Sigmoid colon (tissue), 6 donors: ENCODE measurements at regions not wholly inside any gene's neighbourhood (a gene's known extent, or its start where the extent isn't known, plus 50 kb on each side); places are given as distances from the start of the nearest gene placed in this dataset.

ENCODE experiments used
- DNase-seq: peaks from one replicate; pipeline ENCODE4 v3.0.0-alpha.2; 2019
- H3K27ac ChIP-seq, 4 donors: fragments of 200-600 bp; sonication (generic); one replicate each; pipeline ENCODE4 v1.5.1; 2016 to 2019; ENCODE audit warnings: mild to moderate bottlenecking in 1 of 4
- H3K27me3 ChIP-seq, 3 donors: fragments of 200-600 bp; sonication (generic); one replicate each; pipeline ENCODE4 v1.5.1; 2019; ENCODE audit warnings: mild to moderate bottlenecking in 1 of 3
- H3K36me3 ChIP-seq, 4 donors: fragments of 200-600 bp; sonication (generic); one replicate each; pipeline ENCODE4 v1.5.1; 2016 to 2019
- H3K4me1 ChIP-seq, 4 donors: fragments of 200-600 bp; sonication (generic); one replicate each; pipeline ENCODE4 v1.5.1; 2017 to 2019
- H3K4me3 ChIP-seq, 4 donors: fragments of 200-600 bp; sonication (generic); one replicate each; pipeline ENCODE4 v1.5.1; 2017 to 2019; ENCODE audit warnings: mild to moderate bottlenecking in 2 of 4, moderate library complexity in 1 of 4
- H3K9me3 ChIP-seq, 4 donors: fragments of 200-600 bp in 3 of 4; sonication (generic) in 3 of 4; one replicate each; pipeline versions ENCODE4 v1.5.1 to v1.6.1; 2013 to 2019
- CTCF ChIP-seq, 4 experiments: fragments of 450-650 bp in 3 of 4; fragments of 200-600 bp in 1 of 4; IDR thresholded peaks; one replicate each; pipeline ENCODE4 v1.5.1; 2016 to 2019; ENCODE audit warnings: antibody characterized with exemption in 4 of 4, mild to moderate bottlenecking in 3 of 4, moderate library complexity in 2 of 4
- EP300 ChIP-seq, 4 donors: sonication (generic); formaldehyde crosslinking; IDR thresholded peaks; one replicate each; pipeline ENCODE4 v1.6.1; 2017; ENCODE audit warnings: antibody characterized with exemption in 4 of 4
- POLR2A ChIP-seq, 2 donors: fragments of 450-650 bp; IDR thresholded peaks; one replicate each; pipeline ENCODE4 v1.6.1; 2016; ENCODE audit warnings: antibody characterized with exemption in 2 of 2, mild to moderate bottlenecking in 2 of 2, moderate library complexity in 2 of 2
- POLR2AphosphoS5 ChIP-seq, 4 donors: sonication (generic); formaldehyde crosslinking; IDR thresholded peaks; one replicate each; pipeline ENCODE4 v1.6.1; 2017; ENCODE audit warnings: antibody characterized with exemption in 4 of 4
- WGBS, 2 donors: extraction: QIAGEN DNeasy Blood & Tissue Kit; methylation state at CpG; one replicate each; pipeline ENCODE4 v1.1.7; 2013; 5-methylcytosine and 5-hydroxymethylcytosine counted together
- intact Hi-C: fragments of 100-400 bp; cut with DNase I; formaldehyde crosslinking; loops from one replicate; pipeline ENCODE4 v1.15.1; 2023
- donor health status: healthy with polysubstance abuse.
- donor health status: healthy.

- Histone ChIP-seq H3K27me3 (no peaks in the 10 kb centered on the region), H3K4me1 (no peaks in the 10 kb centered on the region), H3K27ac (no peak overlapping the region), H3K36me3 (no peaks in the 10 kb centered on the region), H3K4me3 (no peak overlapping the region), H3K9me3 (no peaks in the 10 kb centered on the region)
- WGBS, 2 donors, result 79 to 82% methylated on average over 7 of the region's 7 CpGs
- intact Hi-C loops, result no loop called here
- no peak for DNase-seq
- no peak for TF ChIP-seq CTCF (IDR thresholded peaks at IDR 0.05)
Observed at GRCh38 chr12:82025462-82025861, 266.3 kb upstream of the PPFIA2 start.

- Histone ChIP-seq H3K9me3 (no peaks in the 10 kb centered on the region), H3K36me3 (no peaks in the 10 kb centered on the region), H3K27me3 (no peaks in the 10 kb centered on the region), H3K27ac (no peak overlapping the region), H3K4me1 (no peaks in the 10 kb centered on the region), H3K4me3 (no peak overlapping the region)
- TF ChIP-seq EP300 (IDR thresholded peaks at IDR 0.05) (no peak), POLR2AphosphoS5 (IDR thresholded peaks at IDR 0.05) (no peak), CTCF (IDR thresholded peaks at IDR 0.05) (no peak), POLR2A (IDR thresholded peaks at IDR 0.05) (no peak)
- DNase-seq, result no peak
- intact Hi-C loops, result no loop called here
Observed at GRCh38 chr12:82019533-82019932, 260.4 kb upstream of the PPFIA2 start.

- Histone ChIP-seq H3K9me3 (no peaks in the 10 kb centered on the region), H3K27ac (no peak overlapping the region), H3K27me3 (no peaks in the 10 kb centered on the region), H3K4me1 (no peaks in the 10 kb centered on the region), H3K36me3 (no peaks in the 10 kb centered on the region), H3K4me3 (no peak overlapping the region)
- no peak for DNase-seq
- TF ChIP-seq POLR2A (IDR thresholded peaks at IDR 0.05), result no peak
- no peak for TF ChIP-seq POLR2AphosphoS5 (IDR thresholded peaks at IDR 0.05)
- TF ChIP-seq CTCF (IDR thresholded peaks at IDR 0.05), result no peak
- TF ChIP-seq EP300 (IDR thresholded peaks at IDR 0.05), result no peak
- intact Hi-C loops, result no loop called here
- 43 to 94% methylated on average over 1 of the region's 1 CpG for WGBS, 2 donors
Observed at GRCh38 chr12:82015623-82016347, 256.6 kb upstream of the PPFIA2 start.

GRCh38 chr12:82012176-82012575 lies 253.0 kb upstream of the PPFIA2 start:
- WGBS, 2 donors, result 84 to 86% methylated on average over 4 of the region's 4 CpGs
- intact Hi-C loops, result no loop called here
- no peaks in the 10 kb centered on the region for H3K27me3 ChIP-seq
- no peaks in the 10 kb centered on the region for H3K4me1 ChIP-seq
- no peak for DNase-seq
- H3K36me3 ChIP-seq, result no peaks in the 10 kb centered on the region
- no peak for TF ChIP-seq POLR2A (IDR thresholded peaks at IDR 0.05)
- TF ChIP-seq CTCF (IDR thresholded peaks at IDR 0.05), result no peak
- no peak for TF ChIP-seq EP300 (IDR thresholded peaks at IDR 0.05)
- TF ChIP-seq POLR2AphosphoS5 (IDR thresholded peaks at IDR 0.05), result no peak
- H3K9me3 ChIP-seq, result no peaks in the 10 kb centered on the region
- H3K27ac ChIP-seq, result no peak overlapping the region
- no peak overlapping the region for H3K4me3 ChIP-seq

GRCh38 chr12:82009524-82009923 lies 250.4 kb upstream of the PPFIA2 start:
- 73 to 74% methylated on average over 2 of the region's 2 CpGs for WGBS, 2 donors
- DNase-seq, result no peak
- Histone ChIP-seq H3K36me3 (no peaks in the 10 kb centered on the region), H3K4me1 (no peaks in the 10 kb centered on the region), H3K27ac (no peak overlapping the region), H3K4me3 (no peak overlapping the region), H3K9me3 (peaks cover 0 to 4% (median 0%) of the 10 kb centered on the region in 4 donors), H3K27me3 (no peaks in the 10 kb centered on the region)
- intact Hi-C loops, result no loop called here
- TF ChIP-seq EP300 (IDR thresholded peaks at IDR 0.05) (no peak), CTCF (IDR thresholded peaks at IDR 0.05) (no peak), POLR2AphosphoS5 (IDR thresholded peaks at IDR 0.05) (no peak), POLR2A (IDR thresholded peaks at IDR 0.05) (no peak)
